OCI-LY1 (cell line): ENCODE measurements at regions not wholly inside any gene's neighbourhood (a gene's known extent, or its start where the extent isn't known, plus 50 kb on each side); places are given as distances from the start of the nearest gene placed in this dataset.
"Not testable (repeated sequence)": the region's sequence is repeated elsewhere in the genome, so short reads cannot be mapped to it uniquely, and the experiment has no call there.

Experiments
- H2AFZ ChIP-seq: fragments of 200-600 bp; sonication (generic), shearing (Covaris generic); 2 replicates; pipeline ENCODE4 v1.6.0; 2014; ENCODE audit warnings: antibody characterized with exemption, mild to moderate bottlenecking, low read length
- H3F3A ChIP-seq: fragments of 200-600 bp; sonication (generic), shearing (Covaris generic); 2 replicates; pipeline ENCODE4 v1.6.0; 2014; ENCODE audit warnings: mild to moderate bottlenecking, antibody characterized with exemption, low read length, moderate library complexity; ENCODE audit not compliant: insufficient read depth
- H3K27ac ChIP-seq: fragments of 200-600 bp; sonication (generic); 2 replicates; pipeline ENCODE4 v1.5.1; 2014; ENCODE audit warnings: low read length, mixed run types, mild to moderate bottlenecking, low read depth; ENCODE audit not compliant: poor library complexity, severe bottlenecking
- H3K27me3 ChIP-seq: fragments of 200-600 bp; sonication (generic); 2 replicates; pipeline ENCODE4 v1.6.0; 2014; ENCODE audit warnings: antibody characterized with exemption, mild to moderate bottlenecking, low read length, moderate library complexity; ENCODE audit not compliant: insufficient read depth
- H3K36me3 ChIP-seq: fragments of 200-600 bp; sonication (generic); 2 replicates; pipeline ENCODE4 v1.6.1; 2014; ENCODE audit warnings: mild to moderate bottlenecking, antibody characterized with exemption, low read length, moderate library complexity, mixed read lengths; ENCODE audit not compliant: insufficient read depth
- H3K4me1 ChIP-seq: fragments of 200-600 bp; sonication (generic); 2 replicates; pipeline ENCODE4 v1.5.1; 2014; ENCODE audit warnings: mild to moderate bottlenecking, low read length, moderate library complexity; ENCODE audit not compliant: insufficient read depth, severe bottlenecking
- H3K4me2 ChIP-seq: fragments of 200-600 bp; sonication (generic), shearing (Covaris generic); 2 replicates; pipeline ENCODE4 v1.6.1; 2014; ENCODE audit warnings: low read length
- H3K4me3 ChIP-seq: fragments of 200-600 bp; sonication (generic); 2 replicates; pipeline ENCODE4 v1.5.1; 2014; ENCODE audit warnings: low read length, low read depth, mild to moderate bottlenecking, mixed read lengths; ENCODE audit not compliant: poor library complexity, severe bottlenecking
- H3K79me2 ChIP-seq: fragments of 200-600 bp; shearing (Covaris generic); 2 replicates; pipeline ENCODE4 v1.6.1; 2016; ENCODE audit warnings: mixed run types, low read length, mixed read lengths; ENCODE audit not compliant: insufficient read depth
- H3K9ac ChIP-seq: fragments of 200-600 bp; sonication (generic), shearing (Covaris generic); 2 replicates; pipeline ENCODE4 v1.6.1; 2014; ENCODE audit warnings: mild to moderate bottlenecking, low read length, mixed read lengths
- H3K9me2 ChIP-seq: fragments of 200-600 bp; sonication (generic), shearing (Covaris generic); 2 replicates; pipeline ENCODE4 v1.6.1; 2014; ENCODE audit warnings: low read depth, mild to moderate bottlenecking, low read length, mixed read lengths
- H3K9me3 ChIP-seq: fragments of 200-600 bp; shearing (Covaris generic); 2 replicates; pipeline ENCODE4 v1.6.1; 2014; ENCODE audit warnings: low read length, mixed read lengths
- H4K20me1 ChIP-seq: fragments of 200-600 bp; sonication (generic), shearing (Covaris generic); 2 replicates; pipeline ENCODE4 v1.6.0; 2016; ENCODE audit warnings: mild to moderate bottlenecking, low read length; ENCODE audit not compliant: insufficient read depth
- CTCF ChIP-seq: fragments of 200-600 bp; sonication (generic), shearing (Covaris generic); IDR thresholded peaks from 2 replicates; pipeline ENCODE4 v1.5.1; 2017; ENCODE audit warnings: mild to moderate bottlenecking, antibody characterized with exemption, low read length, moderate library complexity, mixed read lengths
- EZH2 ChIP-seq: fragments of 200-600 bp; sonication (generic), shearing (Covaris generic); IDR thresholded peaks from 2 replicates; pipeline ENCODE4 v1.8.0; 2017; ENCODE audit warnings: borderline replicate concordance, mixed run types, mild to moderate bottlenecking, antibody characterized with exemption, low read length, moderate library complexity, mixed read lengths

- H3K4me2 ChIP-seq: no peak overlapping the region
- H3K4me1 ChIP-seq: no peaks in the 10 kb centered on the region
- no peak overlapping the region for H3K9ac ChIP-seq
- H3K9me2 ChIP-seq: no peaks in the 10 kb centered on the region
- no peaks in the 10 kb centered on the region for H4K20me1 ChIP-seq
- TF ChIP-seq CTCF (no peak), EZH2 (no peak)
- no peak overlapping the region for H3K27ac ChIP-seq
- H3K36me3 ChIP-seq: no peaks in the 10 kb centered on the region
- H3F3A ChIP-seq: no peaks in the 10 kb centered on the region
- H3K27me3 ChIP-seq: 0 out of 2 replicates have a peak, but pooled peaks cover 4% of the 10 kb centered on the region
- H3K79me2 ChIP-seq: no peaks in the 10 kb centered on the region
- H3K4me3 ChIP-seq: no peak overlapping the region
- H2AFZ ChIP-seq: no peak overlapping the region
- no peaks in the 10 kb centered on the region for H3K9me3 ChIP-seq
Measured at GRCh38 chr17:16888413-16889087, 83.4 kb downstream of the TNFRSF13B start.

- Histone ChIP-seq H3K27ac (no peak overlapping the region), H3K36me3 (no peaks in the 10 kb centered on the region), H2AFZ (no peak overlapping the region), H3K4me2 (no peak overlapping the region), H4K20me1 (no peaks in the 10 kb centered on the region), H3K9me3 (no peaks in the 10 kb centered on the region), H3K27me3 (0 out of 2 replicates have a peak, but pooled peaks cover 4% of the 10 kb centered on the region), H3K4me1 (no peaks in the 10 kb centered on the region), H3K4me3 (no peak overlapping the region), H3K9ac (no peak overlapping the region), H3K9me2 (no peaks in the 10 kb centered on the region), H3F3A (no peaks in the 10 kb centered on the region), H3K79me2 (no peaks in the 10 kb centered on the region)
- TF ChIP-seq CTCF (no peak), EZH2 (no peak)
Measured at GRCh38 chr17:16887523-16888095, 84.3 kb downstream of the TNFRSF13B start.

GRCh38 chr17:16886655-16887322, 85.1 kb downstream of the TNFRSF13B start:
- Histone ChIP-seq H3F3A (no peaks in the 10 kb centered on the region), H3K4me2 (no peak overlapping the region), H3K9me2 (no peaks in the 10 kb centered on the region), H2AFZ (no peak overlapping the region), H3K27me3 (0 out of 2 replicates have a peak, but pooled peaks cover 4% of the 10 kb centered on the region), H3K36me3 (no peaks in the 10 kb centered on the region), H3K79me2 (no peaks in the 10 kb centered on the region), H4K20me1 (no peaks in the 10 kb centered on the region), H3K4me3 (no peak overlapping the region), H3K4me1 (no peaks in the 10 kb centered on the region), H3K9me3 (no peaks in the 10 kb centered on the region), H3K9ac (no peak overlapping the region), H3K27ac (no peak overlapping the region)
- TF ChIP-seq CTCF (no peak), EZH2 (no peak)

- not testable (repeated sequence) for H3K4me1 ChIP-seq, H3F3A ChIP-seq, H4K20me1 ChIP-seq, H3K4me3 ChIP-seq, H3K27ac ChIP-seq, H3K4me2 ChIP-seq, H3K9me3 ChIP-seq, H3K9ac ChIP-seq, H2AFZ ChIP-seq, H3K79me2 ChIP-seq, H3K36me3 ChIP-seq, H3K9me2 ChIP-seq, H3K27me3 ChIP-seq
Measured at GRCh38 chr17:16885204-16885603, 86.7 kb downstream of the TNFRSF13B start.

GRCh38 chr17:16882926-16883265, 89.0 kb downstream of the TNFRSF13B start:
- H2AFZ ChIP-seq, H3F3A ChIP-seq, H3K9me2 ChIP-seq, H3K4me1 ChIP-seq, H3K9ac ChIP-seq, H3K27me3 ChIP-seq, H3K36me3 ChIP-seq, H3K9me3 ChIP-seq, H3K4me3 ChIP-seq, H3K79me2 ChIP-seq, H3K4me2 ChIP-seq, H3K27ac ChIP-seq, H4K20me1 ChIP-seq: not testable (repeated sequence)
